Activated naive CD8-positive, alpha-beta T cell treated with anti-CD3 and anti-CD28 coated beads, Interleukin-2, amount 10 ng/mL, durations not matched to agents 7 days and 5 days (primary cell): ENCODE measurements at regions not wholly inside any gene's neighbourhood (a gene's known extent, or its start where the extent isn't known, plus 50 kb on each side); places are given as distances from the start of the nearest gene placed in this dataset.

Source experiments
- ATAC-seq: fragments of 150-1000 bp; cut with Tn5 transposase; one replicate; pipeline ENCODE4 v1.10.0; 2021; ENCODE audit warnings: low read depth, moderate library complexity
- POLR2A ChIA-PET: fragments of 350-600 bp; sonication (Branson Sonifier 250); formaldehyde crosslinking; loops from one replicate; lab custom pipeline; 2021; ENCODE audit warnings: antibody characterized with exemption; lab: Charles Lee
- DNase-seq: peaks from one replicate; pipeline ENCODE4 v3.0.0; 2021
- H3K27ac Mint-ChIP-seq: one replicate; pipeline ENCODE4 v1.8.0; 2022; ENCODE audit warnings: mild to moderate bottlenecking, mixed read lengths
- H3K27me3 Mint-ChIP-seq: one replicate; pipeline ENCODE4 v1.8.0; 2022; ENCODE audit warnings: mild to moderate bottlenecking, moderate library complexity, mixed read lengths
- H3K36me3 Mint-ChIP-seq: one replicate; pipeline ENCODE4 v1.8.0; 2021; ENCODE audit warnings: mild to moderate bottlenecking, mixed read lengths
- H3K4me1 Mint-ChIP-seq: one replicate; pipeline ENCODE4 v1.8.0; 2021; ENCODE audit warnings: mixed read lengths
- H3K4me3 Mint-ChIP-seq: one replicate; pipeline ENCODE4 v1.8.0; 2022; ENCODE audit warnings: mild to moderate bottlenecking, moderate library complexity, mixed read lengths
- H3K9me3 Mint-ChIP-seq: one replicate; pipeline ENCODE4 v1.8.0; 2021; ENCODE audit warnings: mixed read lengths

- no peak for ATAC-seq
- no peak overlapping the region for H3K27ac Mint-ChIP-seq
- POLR2A ChIA-PET = no interaction called here
- H3K4me3 Mint-ChIP-seq = no peak overlapping the region
- H3K27me3 Mint-ChIP-seq = peaks cover 3% of the 10 kb centered on the region
- no peaks in the 10 kb centered on the region for H3K9me3 Mint-ChIP-seq
- DNase-seq = no peak
- H3K4me1 Mint-ChIP-seq = no peaks in the 10 kb centered on the region
- H3K36me3 Mint-ChIP-seq = no peaks in the 10 kb centered on the region
Measured at GRCh38 chr6:144876689-144877088, 591.6 kb downstream of the UTRN start.

GRCh38 chr6:144877118-144877517 lies 592.0 kb downstream of the UTRN start:
- POLR2A ChIA-PET = no interaction called here
- no peak overlapping the region for H3K4me3 Mint-ChIP-seq

GRCh38 chr6:144878577-144878976 lies 593.4 kb downstream of the UTRN start:
- no peaks in the 10 kb centered on the region for H3K9me3 Mint-ChIP-seq
- peaks cover 7% of the 10 kb centered on the region for H3K27me3 Mint-ChIP-seq
- POLR2A ChIA-PET = no interaction called here
- no peaks in the 10 kb centered on the region for H3K36me3 Mint-ChIP-seq
- H3K27ac Mint-ChIP-seq = no peak overlapping the region
- ATAC-seq (no peak), DNase-seq (no peak)
- no peaks in the 10 kb centered on the region for H3K4me1 Mint-ChIP-seq
- no peak overlapping the region for H3K4me3 Mint-ChIP-seq

More at GRCh38 chr6:144877118-144877517, 592.0 kb downstream of the UTRN start:
- Mint-ChIP-seq H3K27me3 (peaks cover 3% of the 10 kb centered on the region), H3K36me3 (no peaks in the 10 kb centered on the region), H3K9me3 (no peaks in the 10 kb centered on the region), H3K27ac (no peak overlapping the region), H3K4me1 (no peaks in the 10 kb centered on the region)
- ATAC-seq = no peak
- DNase-seq = no peak

- Mint-ChIP-seq H3K27ac (no peak overlapping the region), H3K9me3 (no peaks in the 10 kb centered on the region), H3K4me3 (no peak overlapping the region), H3K36me3 (no peaks in the 10 kb centered on the region), H3K4me1 (no peaks in the 10 kb centered on the region), H3K27me3 (peaks cover 10% of the 10 kb centered on the region)
- POLR2A ChIA-PET = no interaction called here
- ATAC-seq (no peak), DNase-seq (no peak)
Measured at GRCh38 chr6:144879436-144879835, 594.3 kb downstream of the UTRN start.

GRCh38 chr6:144882425-144882824 lies 597.3 kb downstream of the UTRN start:
- no peak for ATAC-seq
- H3K27me3 Mint-ChIP-seq = peaks cover 20% of the 10 kb centered on the region
- H3K4me3 Mint-ChIP-seq = no peak overlapping the region
- no peak overlapping the region for H3K27ac Mint-ChIP-seq
- H3K36me3 Mint-ChIP-seq = no peaks in the 10 kb centered on the region
- POLR2A ChIA-PET = no interaction called here
- no peak for DNase-seq
- no peaks in the 10 kb centered on the region for H3K4me1 Mint-ChIP-seq
- no peaks in the 10 kb centered on the region for H3K9me3 Mint-ChIP-seq

- Mint-ChIP-seq H3K9me3 (no peaks in the 10 kb centered on the region), H3K4me1 (no peaks in the 10 kb centered on the region), H3K27me3 (peaks cover 19% of the 10 kb centered on the region), H3K4me3 (no peak overlapping the region), H3K27ac (no peak overlapping the region), H3K36me3 (no peaks in the 10 kb centered on the region)
- POLR2A ChIA-PET = no interaction called here
- no peak for DNase-seq
- no peak for ATAC-seq
Measured at GRCh38 chr6:144883915-144884314, 598.8 kb downstream of the UTRN start.

GRCh38 chr6:144885817-144886216 lies 600.7 kb downstream of the UTRN start:
- Mint-ChIP-seq H3K27ac (no peak overlapping the region), H3K4me1 (no peaks in the 10 kb centered on the region), H3K9me3 (no peaks in the 10 kb centered on the region), H3K36me3 (no peaks in the 10 kb centered on the region), H3K27me3 (peaks cover 19% of the 10 kb centered on the region), H3K4me3 (no peak overlapping the region)
- no peak for DNase-seq
- POLR2A ChIA-PET = no interaction called here
- no peak for ATAC-seq

- Mint-ChIP-seq H3K27ac (no peak overlapping the region), H3K27me3 (peaks cover 17% of the 10 kb centered on the region), H3K9me3 (no peaks in the 10 kb centered on the region), H3K4me1 (no peaks in the 10 kb centered on the region), H3K4me3 (no peak overlapping the region), H3K36me3 (no peaks in the 10 kb centered on the region)
- DNase-seq (no peak), ATAC-seq (no peak)
- POLR2A ChIA-PET = no interaction called here
Measured at GRCh38 chr6:144886682-144887081, 601.5 kb downstream of the UTRN start.

GRCh38 chr6:144888621-144889020 lies 603.5 kb downstream of the UTRN start:
- DNase-seq = no peak
- ATAC-seq = no peak
- Mint-ChIP-seq H3K27me3 (peaks cover 13% of the 10 kb centered on the region), H3K4me3 (no peak overlapping the region), H3K27ac (no peak overlapping the region), H3K9me3 (no peaks in the 10 kb centered on the region), H3K4me1 (no peaks in the 10 kb centered on the region), H3K36me3 (no peaks in the 10 kb centered on the region)
- POLR2A ChIA-PET = no interaction called here

- no peak overlapping the region for H3K27ac Mint-ChIP-seq
- no peaks in the 10 kb centered on the region for H3K36me3 Mint-ChIP-seq
- DNase-seq (no peak), ATAC-seq (no peak)
- no peaks in the 10 kb centered on the region for H3K9me3 Mint-ChIP-seq
- no peak overlapping the region for H3K4me3 Mint-ChIP-seq
- POLR2A ChIA-PET = no interaction called here
- no peaks in the 10 kb centered on the region for H3K27me3 Mint-ChIP-seq
- peaks cover 6% of the 10 kb centered on the region for H3K4me1 Mint-ChIP-seq
Measured at GRCh38 chr6:144893680-144894151, 608.6 kb downstream of the UTRN start.

GRCh38 chr6:144894240-144894639 lies 609.1 kb downstream of the UTRN start:
- POLR2A ChIA-PET = no interaction called here
- peaks cover 1% of the 10 kb centered on the region for H3K27me3 Mint-ChIP-seq

GRCh38 chr6:144895313-144896278 lies 610.5 kb downstream of the UTRN start:
- Mint-ChIP-seq H3K27me3 (peaks cover 4% of the 10 kb centered on the region), H3K9me3 (no peaks in the 10 kb centered on the region), H3K4me3 (no peak overlapping the region), H3K4me1 (peaks cover 6% of the 10 kb centered on the region), H3K27ac (no peak overlapping the region), H3K36me3 (no peaks in the 10 kb centered on the region)
- no peak for ATAC-seq
- no peak for DNase-seq
- POLR2A ChIA-PET = no interaction called here

More at GRCh38 chr6:144894240-144894639, 609.1 kb downstream of the UTRN start:
- H3K9me3 Mint-ChIP-seq = no peaks in the 10 kb centered on the region
- H3K36me3 Mint-ChIP-seq = no peaks in the 10 kb centered on the region
- ATAC-seq (no peak), DNase-seq (no peak)
- H3K4me3 Mint-ChIP-seq = no peak overlapping the region
- no peak overlapping the region for H3K27ac Mint-ChIP-seq
- peaks cover 6% of the 10 kb centered on the region for H3K4me1 Mint-ChIP-seq

GRCh38 chr6:144896289-144896688 lies 611.2 kb downstream of the UTRN start:
- no peaks in the 10 kb centered on the region for H3K9me3 Mint-ChIP-seq
- H3K4me1 Mint-ChIP-seq = peaks cover 6% of the 10 kb centered on the region
- no peaks in the 10 kb centered on the region for H3K36me3 Mint-ChIP-seq
- DNase-seq = no peak
- peaks cover 6% of the 10 kb centered on the region for H3K27me3 Mint-ChIP-seq
- ATAC-seq = no peak
- H3K4me3 Mint-ChIP-seq = no peak overlapping the region
- POLR2A ChIA-PET = no interaction called here
- no peak overlapping the region for H3K27ac Mint-ChIP-seq

GRCh38 chr6:144896871-144897270 lies 611.7 kb downstream of the UTRN start:
- Mint-ChIP-seq H3K27ac (no peak overlapping the region), H3K27me3 (peaks cover 8% of the 10 kb centered on the region), H3K9me3 (no peaks in the 10 kb centered on the region), H3K4me1 (peaks cover 6% of the 10 kb centered on the region), H3K4me3 (no peak overlapping the region), H3K36me3 (no peaks in the 10 kb centered on the region)
- ATAC-seq (no peak), DNase-seq (no peak)
- POLR2A ChIA-PET = no interaction called here
